Hepatocyte (in vitro differentiated cells): ENCODE measurements at regions not wholly inside any gene's neighbourhood (a gene's known extent, or its start where the extent isn't known, plus 50 kb on each side); places are given as distances from the start of the nearest gene placed in this dataset.
"Not testable (repeated sequence)": the region's sequence is repeated elsewhere in the genome, so short reads cannot be mapped to it uniquely, and the experiment has no call there.

Experiments used
- DNase-seq: peaks from one replicate; pipeline ENCODE4 v3.0.0-alpha.2; 2016; ENCODE audit warnings: low spot score
- H2AFZ ChIP-seq: fragments of 200-600 bp; sonication (generic); 2 replicates; pipeline ENCODE4 v1.6.0; 2016; ENCODE audit warnings: antibody characterized with exemption, mild to moderate bottlenecking
- H3K27ac ChIP-seq: fragments of 200-600 bp; sonication (generic); 2 replicates; pipeline ENCODE4 v1.5.1; 2016; ENCODE audit warnings: mild to moderate bottlenecking
- H3K27me3 ChIP-seq: fragments of 200-600 bp; sonication (generic); 2 replicates; pipeline ENCODE4 v1.6.1; 2016
- H3K36me3 ChIP-seq: fragments of 200-600 bp; sonication (generic); replicated peaks from 2 replicates; pipeline ENCODE4 v1.5.1; 2016; ENCODE audit warnings: low read depth; ENCODE audit not compliant: insufficient read depth
- H3K4me1 ChIP-seq: fragments of 200-600 bp; sonication (generic); 2 replicates; pipeline ENCODE4 v1.5.1; 2016; ENCODE audit warnings: mild to moderate bottlenecking, moderate library complexity; ENCODE audit not compliant: insufficient read depth
- H3K4me2 ChIP-seq: fragments of 200-600 bp; sonication (generic); 2 replicates; pipeline ENCODE4 v1.6.0; 2016
- H3K4me3 ChIP-seq: fragments of 200-600 bp; sonication (generic); 2 replicates; pipeline ENCODE4 v1.5.1; 2016; ENCODE audit warnings: mild to moderate bottlenecking
- H3K79me2 ChIP-seq: fragments of 200-600 bp; sonication (generic); 2 replicates; pipeline ENCODE4 v1.6.0; 2017; ENCODE audit warnings: mild to moderate bottlenecking
- H3K9me2 ChIP-seq: fragments of 200-600 bp; sonication (generic); replicated peaks from 2 replicates; pipeline ENCODE4 v1.6.0; 2017; ENCODE audit warnings: mild to moderate bottlenecking; ENCODE audit not compliant: insufficient read depth
- H3K9me3 ChIP-seq: fragments of 200-600 bp; sonication (generic); 2 replicates; pipeline ENCODE4 v1.5.1; 2016; ENCODE audit warnings: low read depth, mild to moderate bottlenecking
- H4K20me1 ChIP-seq: fragments of 200-600 bp; sonication (generic); 2 replicates; pipeline ENCODE4 v1.6.0; 2016; ENCODE audit warnings: mild to moderate bottlenecking; ENCODE audit not compliant: insufficient read depth, poor library complexity, severe bottlenecking
- CTCF ChIP-seq: fragments of 200-600 bp; sonication (generic); IDR thresholded peaks from 2 replicates; pipeline ENCODE4 v1.5.1; 2016; ENCODE audit warnings: antibody characterized with exemption, mild to moderate bottlenecking; ENCODE audit not compliant: poor library complexity
- EZH2 ChIP-seq: fragments of 200-600 bp; sonication (generic); IDR thresholded peaks from 2 replicates; pipeline ENCODE4 v1.6.1; 2016; ENCODE audit warnings: antibody characterized with exemption, mild to moderate bottlenecking, borderline replicate concordance
- EZH2phosphoT487 ChIP-seq: fragments of 200-600 bp; sonication (generic); IDR thresholded peaks from one replicate; pipeline ENCODE4 v1.6.1; 2018; ENCODE audit warnings: antibody characterized with exemption, mild to moderate bottlenecking, low read depth, moderate library complexity; ENCODE audit not compliant: unreplicated experiment, severe bottlenecking
- WGBS: methylation state at CpG from one replicate; pipeline ENCODE4 v1.1.6; 2016; ENCODE audit warnings: low lambda C conversion rate; ENCODE audit errors: missing lambda C conversion rate; 5-methylcytosine and 5-hydroxymethylcytosine counted together

GRCh38 chr2:157015015-157015575 is 242.4 kb upstream of the GALNT5 start:
- Histone ChIP-seq H3K27ac (no peak overlapping the region), H3K9me3 (no peaks in the 10 kb centered on the region), H3K4me1 (no peaks in the 10 kb centered on the region), H3K9me2 (no peaks in the 10 kb centered on the region), H3K79me2 (no peaks in the 10 kb centered on the region), H3K27me3 (no peaks in the 10 kb centered on the region), H3K4me2 (no peak overlapping the region), H2AFZ (no peak overlapping the region), H4K20me1 (no peaks in the 10 kb centered on the region), H3K4me3 (no peak overlapping the region), H3K36me3 (no peaks in the 10 kb centered on the region)
- no peak for DNase-seq
- 85% methylated on average over 6 of the region's 6 CpGs for WGBS
- no peak for TF ChIP-seq EZH2
- TF ChIP-seq EZH2phosphoT487, result no peak

- not testable (repeated sequence) for H2AFZ ChIP-seq, H3K4me1 ChIP-seq, H3K9me2 ChIP-seq, DNase-seq, H3K36me3 ChIP-seq, H4K20me1 ChIP-seq, H3K4me3 ChIP-seq, H3K9me3 ChIP-seq, H3K27me3 ChIP-seq, H3K4me2 ChIP-seq, H3K27ac ChIP-seq, H3K79me2 ChIP-seq
- 76% methylated on average over 1 of the region's 1 CpG for WGBS
These were observed 234.2 kb upstream of the GALNT5 start for GRCh38 chr2:157023264-157023663.

- H3K36me3 ChIP-seq, result no peaks in the 10 kb centered on the region
- no peak overlapping the region for H2AFZ ChIP-seq
- H3K4me3 ChIP-seq, result no peak overlapping the region
- no peaks in the 10 kb centered on the region for H3K9me3 ChIP-seq
- peak overlapping the region; percentile 51 for H3K4me2 ChIP-seq
- H3K27ac ChIP-seq, result peak overlapping the region; percentile 64
- DNase-seq, result peak; percentile 24
- no peaks in the 10 kb centered on the region for H4K20me1 ChIP-seq
- no peaks in the 10 kb centered on the region for H3K79me2 ChIP-seq
- no peaks in the 10 kb centered on the region for H3K9me2 ChIP-seq
- TF ChIP-seq EZH2 (no peak), EZH2phosphoT487 (no peak), CTCF (no peak)
- no peaks in the 10 kb centered on the region for H3K4me1 ChIP-seq
- no peaks in the 10 kb centered on the region for H3K27me3 ChIP-seq
- WGBS, result 70% methylated on average over 5 of the region's 5 CpGs
These were observed 233.4 kb upstream of the GALNT5 start for GRCh38 chr2:157024129-157024528.

GRCh38 chr2:157032017-157032416 is 225.5 kb upstream of the GALNT5 start:
- H3K36me3 ChIP-seq, result no peaks in the 10 kb centered on the region

More at GRCh38 chr2:157032017-157032416, 225.5 kb upstream of the GALNT5 start:
- no peaks in the 10 kb centered on the region for H3K79me2 ChIP-seq
- WGBS, result 75% methylated on average over 2 of the region's 2 CpGs
- no peaks in the 10 kb centered on the region for H3K27me3 ChIP-seq
- H3K4me2 ChIP-seq, result no peak overlapping the region
- H3K4me3 ChIP-seq, result no peak overlapping the region
- no peak overlapping the region for H3K27ac ChIP-seq
- no peak overlapping the region for H2AFZ ChIP-seq
- H4K20me1 ChIP-seq, result no peaks in the 10 kb centered on the region
- DNase-seq, result peak; percentile 9
- H3K9me3 ChIP-seq, result no peaks in the 10 kb centered on the region
- no peaks in the 10 kb centered on the region for H3K4me1 ChIP-seq
- TF ChIP-seq CTCF (no peak), EZH2phosphoT487 (no peak), EZH2 (no peak)
- H3K9me2 ChIP-seq, result no peaks in the 10 kb centered on the region
